Type B pancreatic cell (in vitro differentiated cells): ENCODE measurements at regions not wholly inside any gene's neighbourhood (a gene's known extent, or its start where the extent isn't known, plus 50 kb on each side); places are given as distances from the start of the nearest gene placed in this dataset.

Experiments used
- DNase-seq: peaks from one replicate; pipeline ENCODE4 v3.0.0; 2021; ENCODE audit warnings: mixed read lengths; ENCODE audit not compliant: unreplicated experiment; ENCODE audit errors: extremely low spot score
- H3K27ac Mint-ChIP-seq: 2 replicates; pipeline ENCODE4 v1.8.0; 2021; ENCODE audit warnings: mild to moderate bottlenecking, mixed read lengths
- H3K27me3 Mint-ChIP-seq: 2 replicates; pipeline ENCODE4 v1.8.0; 2021; ENCODE audit warnings: mixed read lengths
- H3K36me3 Mint-ChIP-seq: 2 replicates; pipeline ENCODE4 v1.8.0; 2021; ENCODE audit warnings: mixed read lengths
- H3K4me1 Mint-ChIP-seq: one replicate; pipeline ENCODE4 v1.8.0; 2021; ENCODE audit warnings: mixed read lengths; ENCODE audit not compliant: unreplicated experiment
- H3K4me3 Mint-ChIP-seq: 2 replicates; pipeline ENCODE4 v1.8.0; 2021; ENCODE audit warnings: mild to moderate bottlenecking, mixed read lengths
- H3K9me3 Mint-ChIP-seq: 2 replicates; pipeline ENCODE4 v1.8.0; 2021; ENCODE audit warnings: mixed read lengths
- TF ChIP-seq, protein P1 (sequence below): fragments of 200-600 bp; sonication (generic); conservative IDR thresholded peaks from 2 replicates; pipeline ENCODE4 v1.5.0; 2021; ENCODE audit warnings: antibody characterized with exemption, mild to moderate bottlenecking

DNA sequence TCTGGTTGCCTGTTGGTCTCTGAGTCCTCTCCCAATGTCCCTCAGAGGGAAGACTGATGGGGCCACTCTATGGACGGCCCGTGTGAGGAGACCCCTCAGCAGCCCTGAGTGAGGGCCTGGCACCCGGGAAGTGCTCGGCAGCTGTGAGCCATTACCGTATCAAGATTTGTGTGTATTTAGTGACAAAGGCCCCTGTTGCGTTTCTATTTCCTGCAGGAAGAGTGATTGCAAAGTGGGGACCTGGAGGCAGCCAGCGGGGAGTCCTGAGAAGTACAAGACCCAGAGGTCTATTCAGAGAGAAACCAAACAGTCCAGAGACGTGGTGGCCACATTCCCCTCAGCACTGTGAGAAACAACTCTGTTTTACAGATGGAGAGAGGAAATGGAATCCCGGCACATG is 51.1 kb upstream of the CHST15 start:
- no peaks in the 10 kb centered on the region for H3K9me3 Mint-ChIP-seq
- H3K27me3 Mint-ChIP-seq: no peaks in the 10 kb centered on the region
- TF ChIP-seq, protein P1, sequence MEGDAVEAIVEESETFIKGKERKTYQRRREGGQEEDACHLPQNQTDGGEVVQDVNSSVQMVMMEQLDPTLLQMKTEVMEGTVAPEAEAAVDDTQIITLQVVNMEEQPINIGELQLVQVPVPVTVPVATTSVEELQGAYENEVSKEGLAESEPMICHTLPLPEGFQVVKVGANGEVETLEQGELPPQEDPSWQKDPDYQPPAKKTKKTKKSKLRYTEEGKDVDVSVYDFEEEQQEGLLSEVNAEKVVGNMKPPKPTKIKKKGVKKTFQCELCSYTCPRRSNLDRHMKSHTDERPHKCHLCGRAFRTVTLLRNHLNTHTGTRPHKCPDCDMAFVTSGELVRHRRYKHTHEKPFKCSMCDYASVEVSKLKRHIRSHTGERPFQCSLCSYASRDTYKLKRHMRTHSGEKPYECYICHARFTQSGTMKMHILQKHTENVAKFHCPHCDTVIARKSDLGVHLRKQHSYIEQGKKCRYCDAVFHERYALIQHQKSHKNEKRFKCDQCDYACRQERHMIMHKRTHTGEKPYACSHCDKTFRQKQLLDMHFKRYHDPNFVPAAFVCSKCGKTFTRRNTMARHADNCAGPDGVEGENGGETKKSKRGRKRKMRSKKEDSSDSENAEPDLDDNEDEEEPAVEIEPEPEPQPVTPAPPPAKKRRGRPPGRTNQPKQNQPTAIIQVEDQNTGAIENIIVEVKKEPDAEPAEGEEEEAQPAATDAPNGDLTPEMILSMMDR: no peak
- no peaks in the 10 kb centered on the region for H3K36me3 Mint-ChIP-seq
- DNase-seq: no peak
- no peak overlapping the region for H3K27ac Mint-ChIP-seq
- peaks cover 14% of the 10 kb centered on the region for H3K4me1 Mint-ChIP-seq
- no peak overlapping the region for H3K4me3 Mint-ChIP-seq

DNA sequence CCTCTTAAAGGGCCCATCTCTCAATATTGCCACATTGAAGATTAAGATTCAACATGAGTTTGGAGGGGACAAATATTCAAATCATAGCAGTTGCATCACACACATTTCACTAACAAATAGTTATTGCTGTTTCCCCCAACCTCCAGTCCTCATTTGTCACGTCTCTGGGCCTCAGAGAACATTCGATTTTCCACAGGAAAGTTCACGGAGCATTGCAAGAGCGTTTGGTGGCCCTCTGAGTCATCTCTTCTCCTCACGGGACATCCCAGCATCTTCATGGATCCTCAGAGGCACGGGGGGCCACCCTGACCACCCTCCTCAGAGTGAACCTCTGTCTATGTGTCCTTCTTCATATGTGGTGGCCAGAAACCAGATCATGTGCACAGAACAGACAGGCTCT is 50.3 kb upstream of the CHST15 start:
- peaks cover 7% of the 10 kb centered on the region for H3K4me1 Mint-ChIP-seq

More for the DNA sequence above, 50.3 kb upstream of the CHST15 start:
- Mint-ChIP-seq H3K36me3 (no peaks in the 10 kb centered on the region), H3K4me3 (no peak overlapping the region), H3K27me3 (peaks cover 4% of the 10 kb centered on the region), H3K9me3 (peaks cover 6% of the 10 kb centered on the region), H3K27ac (no peak overlapping the region)
- TF ChIP-seq, protein P1: no peak
- DNase-seq: no peak
